ENCODE measurements at regions not wholly inside any gene's neighbourhood (a gene's known extent, or its start where the extent isn't known, plus 50 kb on each side); places are given as distances from the start of the nearest gene placed in this dataset.

DNA sequence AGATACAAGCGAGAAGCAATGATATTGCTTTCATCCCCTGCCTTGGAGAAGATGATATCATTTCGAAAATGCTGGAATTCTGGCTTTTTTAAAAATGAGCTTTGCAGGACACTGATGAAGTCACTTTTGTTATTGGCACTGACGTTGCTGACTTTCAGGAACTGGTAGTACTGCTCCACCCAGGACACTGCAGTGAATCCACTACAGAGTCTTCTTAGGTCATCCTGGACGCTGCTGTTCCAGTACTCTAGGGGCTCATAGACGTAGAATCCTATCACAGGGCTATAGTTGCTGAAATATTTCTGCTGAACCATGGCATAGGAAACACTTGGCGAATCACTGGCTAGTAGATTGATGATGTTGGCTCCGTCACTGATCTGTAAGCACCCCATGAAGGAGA is 97.2 kb downstream of the OPN5 start:
- H3K4me3 ChIP-seq, result no peak overlapping the region
- no peak overlapping the region for H3K4me2 ChIP-seq
- no peaks in the 10 kb centered on the region for H3K4me1 ChIP-seq (replicated peaks; ENCODE audit: insufficient read depth)
- H3K36me3 ChIP-seq (ENCODE audit: low read depth), result no peaks in the 10 kb centered on the region
- CTCF ChIA-PET, result no interaction called here
- no peaks in the 10 kb centered on the region for H3K9me2 ChIP-seq (ENCODE audit: insufficient read depth)
- no peak for TF ChIP-seq EZH2 (IDR thresholded peaks at IDR 0.05; ENCODE audit: low read depth)
- TF ChIP-seq CTCF (conservative IDR thresholded peaks at IDR 0.05), result no peak
- H3K27ac ChIP-seq, result no peak overlapping the region
- BruUV-seq (replicated peaks), result no TSS peak
- intact Hi-C loops (cut with micrococcal nuclease; ENCODE audit: unreplicated experiment), result no loop called here
- H3K9me3 ChIP-seq (ENCODE audit: insufficient read depth, low read depth), result no peaks in the 10 kb centered on the region
- no peaks in the 10 kb centered on the region for H3F3A ChIP-seq (ENCODE audit: insufficient read depth, low read depth)
- no peaks in the 10 kb centered on the region for H4K20me1 ChIP-seq (ENCODE audit: insufficient read depth)
- H2AFZ ChIP-seq, result no peak overlapping the region
- DNase-seq, result no peak
- POLR2A ChIA-PET (ENCODE audit: unreplicated experiment), result no interaction called here
- H3K79me2 ChIP-seq (ENCODE audit: low read depth), result no peaks in the 10 kb centered on the region
- no peaks in the 10 kb centered on the region for H3K27me3 ChIP-seq (ENCODE audit: insufficient read depth, low read depth)

Measured in PC-9 (cell line).